NCI-H146 (cell line): ENCODE measurements at regions not wholly inside any gene's neighbourhood (a gene's known extent, or its start where the extent isn't known, plus 50 kb on each side); places are given as distances from the start of the nearest gene placed in this dataset.
"Not testable (repeated sequence)": the region's sequence is repeated elsewhere in the genome, so short reads cannot be mapped to it uniquely, and the experiment has no call there.

ENCODE experiments used
- DNase-seq: peaks from one replicate; lab custom pipeline; 2025; lab: John Stamatoyannopoulos, UW

GRCh38 chr4:189514209-189514608 is 426.5 kb upstream of the FRG1 start:
- no peak for DNase-seq

- no peak for DNase-seq
Measured at GRCh38 chr4:189516902-189517301, 423.8 kb upstream of the FRG1 start.

GRCh38 chr4:189519186-189519585 is 421.5 kb upstream of the FRG1 start:
- DNase-seq = no peak

- DNase-seq = no peak
Measured at GRCh38 chr4:189525304-189525703, 415.4 kb upstream of the FRG1 start.

- DNase-seq = no peak
Measured at GRCh38 chr4:189530848-189531247, 409.8 kb upstream of the FRG1 start.

- DNase-seq = no peak
Measured at GRCh38 chr4:189533603-189534002, 407.1 kb upstream of the FRG1 start.

- DNase-seq = no peak
Measured at GRCh38 chr4:189547559-189547958, 393.1 kb upstream of the FRG1 start.

- DNase-seq = no peak
Measured at GRCh38 chr4:189548484-189549125, 392.1 kb upstream of the FRG1 start.

- not testable (repeated sequence) for DNase-seq
Measured at GRCh38 chr4:189551931-189552670, 388.6 kb upstream of the FRG1 start.

- not testable (repeated sequence) for DNase-seq
Measured at GRCh38 chr4:189560605-189561004, 380.1 kb upstream of the FRG1 start.

GRCh38 chr4:189563751-189564150 is 376.9 kb upstream of the FRG1 start:
- not testable (repeated sequence) for DNase-seq

GRCh38 chr4:189566271-189566670 is 374.4 kb upstream of the FRG1 start:
- not testable (repeated sequence) for DNase-seq

GRCh38 chr4:189566900-189567299 is 373.8 kb upstream of the FRG1 start:
- DNase-seq = not testable (repeated sequence)

GRCh38 chr4:189579645-189580044 is 361.0 kb upstream of the FRG1 start:
- DNase-seq = not testable (repeated sequence)

- DNase-seq = not testable (repeated sequence)
Measured at GRCh38 chr4:189586908-189587632, 353.6 kb upstream of the FRG1 start.

- DNase-seq = not testable (repeated sequence)
Measured at GRCh38 chr4:189589201-189589600, 351.5 kb upstream of the FRG1 start.

- DNase-seq = no peak
Measured at GRCh38 chr4:189592890-189593289, 347.8 kb upstream of the FRG1 start.

GRCh38 chr4:189597341-189597740 is 343.3 kb upstream of the FRG1 start:
- no peak for DNase-seq

GRCh38 chr4:189600264-189600663 is 340.4 kb upstream of the FRG1 start:
- no peak for DNase-seq

- no peak for DNase-seq
Measured at GRCh38 chr4:189600718-189601435, 339.8 kb upstream of the FRG1 start.

- DNase-seq = not testable (repeated sequence)
Measured at GRCh38 chr4:189602827-189603226, 337.8 kb upstream of the FRG1 start.

GRCh38 chr4:189610571-189610970 is 330.1 kb upstream of the FRG1 start:
- DNase-seq = not testable (repeated sequence)
